Peyer's patch (tissue), 4 donors: ENCODE measurements at regions not wholly inside any gene's neighbourhood (a gene's known extent, or its start where the extent isn't known, plus 50 kb on each side); places are given as distances from the start of the nearest gene placed in this dataset.

ENCODE experiments used
- CTCF ChIP-seq, 6 experiments: fragments of 450-650 bp in 4 of 6; fragments of 200-600 bp in 2 of 6; sonication (generic) in 1 of 6; IDR thresholded peaks; one replicate each; pipeline ENCODE4 v1.5.1; 2017 to 2019; ENCODE audit warnings: antibody characterized with exemption in 6 of 6, mild to moderate bottlenecking in 3 of 6, moderate library complexity in 1 of 6
- POLR2A ChIP-seq, 2 donors: fragments of 450-650 bp; IDR thresholded peaks; one replicate each; pipeline ENCODE4 v1.5.1; 2017; ENCODE audit warnings: antibody characterized with exemption in 2 of 2, mild to moderate bottlenecking in 2 of 2, moderate library complexity in 2 of 2

- TF ChIP-seq CTCF (IDR thresholded peaks at IDR 0.05) (no peak), POLR2A (IDR thresholded peaks at IDR 0.05) (no peak)
These were observed 167.3 kb upstream of the ZNF267 start for GRCh38 chr16:31706318-31706717.
